Left renal pelvis (tissue), 4 donors: ENCODE measurements at regions not wholly inside any gene's neighbourhood (a gene's known extent, or its start where the extent isn't known, plus 50 kb on each side); places are given as distances from the start of the nearest gene placed in this dataset.

Experiments
- DNase-seq, 4 donors: peaks; one replicate each; pipeline ENCODE4 v3.0.0-alpha.2; 2013; ENCODE audit warnings: low read depth in 4 of 4, low spot score in 3 of 4

- DNase-seq: no peak
These were observed 1061.2 kb downstream of the PCDH18 start for GRCh38 chr4:136471051-136471450.

GRCh38 chr4:136465691-136466090, 1066.6 kb downstream of the PCDH18 start:
- no peak for DNase-seq

- no peak for DNase-seq
These were observed 1068.4 kb downstream of the PCDH18 start for GRCh38 chr4:136463941-136464340.

- DNase-seq: no peak
These were observed 1070.8 kb downstream of the PCDH18 start for GRCh38 chr4:136461533-136461932.

- no peak for DNase-seq
These were observed 1074.0 kb downstream of the PCDH18 start for GRCh38 chr4:136458326-136458725.

- no peak for DNase-seq
These were observed 1074.7 kb downstream of the PCDH18 start for GRCh38 chr4:136457577-136457976.

GRCh38 chr4:136457004-136457403, 1075.3 kb downstream of the PCDH18 start:
- DNase-seq: no peak

- DNase-seq: no peak
These were observed 1089.3 kb downstream of the PCDH18 start for GRCh38 chr4:136443006-136443405.

GRCh38 chr4:136442447-136442846, 1089.8 kb downstream of the PCDH18 start:
- no peak for DNase-seq

GRCh38 chr4:136441629-136442282, 1090.5 kb downstream of the PCDH18 start:
- no peak for DNase-seq

GRCh38 chr4:136438645-136439044, 1093.6 kb downstream of the PCDH18 start:
- DNase-seq: no peak

GRCh38 chr4:136424052-136424451, 1108.2 kb downstream of the PCDH18 start:
- DNase-seq: no peak

GRCh38 chr4:136414981-136415380, 1117.3 kb downstream of the PCDH18 start:
- no peak for DNase-seq

GRCh38 chr4:136412708-136413107, 1119.6 kb downstream of the PCDH18 start:
- no peak for DNase-seq

GRCh38 chr4:136400829-136401228, 1131.5 kb downstream of the PCDH18 start:
- DNase-seq: no peak

GRCh38 chr4:136395212-136395722, 1137.0 kb downstream of the PCDH18 start:
- no peak for DNase-seq

- DNase-seq: no peak
These were observed 1139.7 kb downstream of the PCDH18 start for GRCh38 chr4:136392576-136392975.

- no peak for DNase-seq
These were observed 1141.5 kb downstream of the PCDH18 start for GRCh38 chr4:136390824-136391223.

GRCh38 chr4:136383082-136383481, 1149.2 kb downstream of the PCDH18 start:
- DNase-seq: no peak

- no peak for DNase-seq
These were observed 1161.1 kb downstream of the PCDH18 start for GRCh38 chr4:136371231-136371630.

- DNase-seq: no peak
These were observed 1163.2 kb downstream of the PCDH18 start for GRCh38 chr4:136369073-136369472.

GRCh38 chr4:136357556-136357955, 1174.7 kb downstream of the PCDH18 start:
- no peak for DNase-seq

- DNase-seq: no peak
These were observed 1176.3 kb downstream of the PCDH18 start for GRCh38 chr4:136355970-136356369.
